H1 (cell line): ENCODE measurements at regions not wholly inside any gene's neighbourhood (a gene's known extent, or its start where the extent isn't known, plus 50 kb on each side); places are given as distances from the start of the nearest gene placed in this dataset.
A peak's percentile ranks its signal among the peaks of the same experiment; 100 is the strongest.

Experiments used
- CTCF ChIA-PET: fragments of 300-600 bp; sonication (Branson Sonifier 250); formaldehyde crosslinking; loops from one replicate; lab custom pipeline; 2021; ENCODE audit not compliant: partially characterized antibody; lab: Charles Lee
- POLR2A ChIA-PET: fragments of 300-600 bp; sonication (Branson Sonifier 250); formaldehyde crosslinking; loops from one replicate; lab custom pipeline; 2021; ENCODE audit warnings: inconsistent platforms; ENCODE audit not compliant: partially characterized antibody; lab: Charles Lee
- DNase-seq, 2 experiments: peaks; one replicate each; pipeline versions ENCODE4 v3.0.0 to v3.0.0-alpha.2; 2010 to 2022; ENCODE audit warnings: low spot score in 2 of 2, low read depth in 1 of 2, mixed read lengths in 1 of 2
- FAIRE-seq: peaks from 2 replicates; lab custom pipeline; 2011; peaks lifted over from hg19 to GRCh38; lab: Jason Lieb, UNC
- H2AFZ ChIP-seq: 2 replicates; pipeline ENCODE4 v1.8.1; 2012; ENCODE audit warnings: low read length, inconsistent platforms
- H2AK5ac ChIP-seq: 2 replicates; pipeline ENCODE4 v1.6.1; 2013; ENCODE audit warnings: low read depth, low read length
- H2BK120ac ChIP-seq: replicated peaks from 2 replicates; pipeline ENCODE3; 2013; ENCODE audit warnings: low read depth, low read length, inconsistent platforms
- H2BK12ac ChIP-seq: 2 replicates; pipeline ENCODE4 v1.6.1; 2013; ENCODE audit warnings: low read depth, low read length
- H2BK15ac ChIP-seq: 2 replicates; pipeline ENCODE4 v1.6.1; 2013; ENCODE audit warnings: low read length
- H2BK20ac ChIP-seq: 2 replicates; pipeline ENCODE4 v1.6.1; 2013; ENCODE audit warnings: low read length
- H2BK5ac ChIP-seq: 2 replicates; pipeline ENCODE4 v1.6.1; 2013; ENCODE audit warnings: low read depth, low read length
- H3K14ac ChIP-seq: 2 replicates; pipeline ENCODE4 v1.6.1; 2013; ENCODE audit warnings: inconsistent platforms; ENCODE audit not compliant: insufficient read length
- H3K18ac ChIP-seq: 2 replicates; pipeline ENCODE4 v1.6.1; 2013; ENCODE audit warnings: low read length; ENCODE audit errors: extremely low read depth
- H3K23ac ChIP-seq: 2 replicates; pipeline ENCODE4 v1.6.1; 2013; ENCODE audit warnings: inconsistent platforms; ENCODE audit not compliant: insufficient read length
- H3K23me2 ChIP-seq: 2 replicates; pipeline ENCODE4 v1.6.1; 2013; ENCODE audit warnings: low read depth, low read length
- H3K27ac ChIP-seq: 2 replicates; pipeline ENCODE4 v1.6.1; 2011; ENCODE audit warnings: low read depth, low read length, inconsistent platforms
- H3K27me3 ChIP-seq, 4 experiments: replicated peaks in 1 of 4; 1 replicate in 1 of 4; 2 replicates in 3 of 4; pipeline versions ENCODE4 v1.6.1 to v1.8.1; 2011 to 2013; ENCODE audit warnings: low read length in 3 of 4, mild to moderate bottlenecking in 3 of 4, inconsistent platforms in 2 of 4, mixed read lengths in 2 of 4, moderate library complexity in 1 of 4; ENCODE audit not compliant: control insufficient read depth in 3 of 4, insufficient read depth in 3 of 4; ENCODE audit errors: extremely low read depth in 1 of 4
- H3K36me3 ChIP-seq, 4 experiments: 2 replicates each; pipeline versions ENCODE4 v1.6.1 to v1.8.1; 2011 to 2013; ENCODE audit warnings: mild to moderate bottlenecking in 4 of 4, low read length in 3 of 4, moderate library complexity in 2 of 4, control low read depth in 1 of 4, inconsistent platforms in 1 of 4; ENCODE audit not compliant: insufficient read depth in 4 of 4, control insufficient read depth in 2 of 4
- H3K4ac ChIP-seq: replicated peaks from 2 replicates; pipeline ENCODE3; 2013; ENCODE audit warnings: low read length, low read depth, mixed read lengths, inconsistent platforms; ENCODE audit not compliant: insufficient read length
- H3K4me1 ChIP-seq, 4 experiments: replicated peaks in 1 of 4; 1 replicate in 1 of 4; 2 replicates in 3 of 4; pipeline versions ENCODE4 v1.6.1 to v1.8.1; 2011 to 2013; ENCODE audit warnings: low read length in 3 of 4, inconsistent platforms in 2 of 4, mixed read lengths in 1 of 4; ENCODE audit not compliant: insufficient read depth in 4 of 4, control insufficient read depth in 3 of 4
- H3K4me2 ChIP-seq, 2 experiments: 2 replicates each; pipeline versions ENCODE4 v1.6.1 to v1.8.1; 2011 to 2013; ENCODE audit warnings: low read depth in 2 of 2, low read length in 2 of 2, control low read depth in 1 of 2, inconsistent platforms in 1 of 2, mild to moderate bottlenecking in 1 of 2; ENCODE audit not compliant: insufficient read depth in 1 of 2
- H3K4me3 ChIP-seq, 4 experiments: fragments of 200-600, 300-600 bp in 1 of 4; sonication (generic), shearing (Covaris generic), sonication (Bioruptor Twin) in 1 of 4; 2 replicates each; pipeline versions ENCODE4 v1.5.1 to v1.8.1; 2011 to 2016; ENCODE audit warnings: low read length in 4 of 4, low read depth in 3 of 4, control low read depth in 2 of 4, inconsistent platforms in 2 of 4, mild to moderate bottlenecking in 2 of 4, mixed read lengths in 1 of 4, moderate library complexity in 1 of 4; ENCODE audit not compliant: insufficient read depth in 2 of 4; ENCODE audit errors: extremely low read depth in 1 of 4
- H3K56ac ChIP-seq: replicated peaks from 2 replicates; pipeline ENCODE3; 2013; ENCODE audit warnings: low read depth, mild to moderate bottlenecking, mixed read lengths, low read length, inconsistent platforms; ENCODE audit not compliant: insufficient read length
- H3K79me1 ChIP-seq: 2 replicates; pipeline ENCODE4 v1.6.1; 2013; ENCODE audit warnings: low read depth, low read length, control low read depth
- H3K79me2 ChIP-seq, 2 experiments: 2 replicates each; pipeline versions ENCODE4 v1.6.1 to v1.8.1; 2012 to 2013; ENCODE audit warnings: low read length in 2 of 2, mild to moderate bottlenecking in 2 of 2, inconsistent platforms in 1 of 2; ENCODE audit not compliant: insufficient read depth in 2 of 2, control insufficient read depth in 1 of 2
- H3K9ac ChIP-seq, 4 experiments: replicated peaks in 1 of 4; 1 replicate in 1 of 4; 2 replicates in 3 of 4; pipeline versions ENCODE4 v1.6.1 to v1.8.1; 2011 to 2013; ENCODE audit warnings: low read depth in 3 of 4, low read length in 3 of 4, control low read depth in 2 of 4, mild to moderate bottlenecking in 2 of 4, moderate library complexity in 2 of 4, inconsistent platforms in 1 of 4; ENCODE audit errors: extremely low read depth in 1 of 4
- H3K9me3 ChIP-seq, 2 experiments: 2 replicates each; pipeline versions ENCODE4 v1.6.1 to v1.8.1; 2012 to 2013; ENCODE audit warnings: mild to moderate bottlenecking in 2 of 2, moderate library complexity in 2 of 2, control low read depth in 1 of 2, inconsistent platforms in 1 of 2, low read depth in 1 of 2, low read length in 1 of 2, mixed read lengths in 1 of 2; ENCODE audit not compliant: insufficient read depth in 2 of 2
- H4K20me1 ChIP-seq, 2 experiments: replicated peaks in 1 of 2; 2 replicates each; pipeline versions ENCODE3 to v1.8.1; 2011 to 2013; ENCODE audit warnings: inconsistent platforms in 2 of 2, low read length in 2 of 2, mild to moderate bottlenecking in 1 of 2; ENCODE audit not compliant: insufficient read depth in 2 of 2, control insufficient read depth in 1 of 2
- H4K5ac ChIP-seq: 2 replicates; pipeline ENCODE4 v1.6.1; 2013; ENCODE audit warnings: low read length, low read depth, mixed read lengths, inconsistent platforms; ENCODE audit not compliant: insufficient read length
- H4K8ac ChIP-seq: 2 replicates; pipeline ENCODE4 v1.8.0; 2013; ENCODE audit warnings: mild to moderate bottlenecking, moderate library complexity, low read length, inconsistent platforms; ENCODE audit not compliant: insufficient read depth; ENCODE audit errors: extremely low read depth
- H4K91ac ChIP-seq: replicated peaks from 2 replicates; pipeline ENCODE3; 2013; ENCODE audit warnings: low read length, mixed read lengths, inconsistent platforms; ENCODE audit not compliant: insufficient read length
- CREB1 ChIP-seq: IDR thresholded peaks from 2 replicates; pipeline ENCODE4 v1.6.1; 2012; ENCODE audit warnings: inconsistent platforms
- CTCF ChIP-seq, 3 experiments: IDR thresholded peaks; 1 replicate in 2 of 3; 2 replicates in 1 of 3; pipeline versions ENCODE4 v1.5.1 to v1.6.1; 2011; ENCODE audit warnings: low read length in 3 of 3, mild to moderate bottlenecking in 3 of 3, inconsistent platforms in 2 of 3, low read depth in 1 of 3, moderate library complexity in 1 of 3; ENCODE audit not compliant: insufficient read depth in 1 of 3; ENCODE audit errors: control extremely low read depth in 1 of 3
- FOSL1 ChIP-seq: IDR thresholded peaks from 2 replicates; pipeline ENCODE4 v1.6.1; 2011; ENCODE audit warnings: mild to moderate bottlenecking, low read depth, low read length, moderate library complexity; ENCODE audit not compliant: insufficient read depth
- KDM5A ChIP-seq: fragments of 200-600 bp; IDR thresholded peaks from 2 replicates; pipeline ENCODE4 v1.7.1; 2012; ENCODE audit warnings: mild to moderate bottlenecking, low read length, inconsistent platforms, mixed read lengths
- MAFK ChIP-seq: IDR thresholded peaks from 2 replicates; pipeline ENCODE4 v1.6.1; 2012; ENCODE audit warnings: low read depth, mild to moderate bottlenecking, improper control_type of control experiment, low read length
- PHF8 ChIP-seq: fragments of 200-600 bp; sonication (generic); conservative IDR thresholded peaks from 2 replicates; pipeline ENCODE4 v1.7.1; 2012; ENCODE audit warnings: low read depth, mild to moderate bottlenecking, inconsistent platforms, low read length, moderate library complexity
- RAD21 ChIP-seq, 2 experiments: IDR thresholded peaks in 1 of 2; conservative IDR thresholded peaks in 1 of 2; 2 replicates each; pipeline ENCODE4 v1.6.1; 2011; ENCODE audit warnings: low read depth in 2 of 2, low read length in 2 of 2, improper control_type of control experiment in 1 of 2, inconsistent platforms in 1 of 2, mild to moderate bottlenecking in 1 of 2, moderate library complexity in 1 of 2
- SAP30 ChIP-seq: fragments of 300-600 bp; sonication (generic); IDR thresholded peaks from 2 replicates; pipeline ENCODE4 v1.7.1; 2012; ENCODE audit warnings: low read length, moderate library complexity, mild to moderate bottlenecking, inconsistent platforms; ENCODE audit not compliant: insufficient read depth, insufficient replicate concordance
- SP2 ChIP-seq: IDR thresholded peaks from 2 replicates; pipeline ENCODE4 v1.6.1; 2012; ENCODE audit warnings: mild to moderate bottlenecking, low read length, inconsistent platforms
- YY1 ChIP-seq: IDR thresholded peaks from 2 replicates; pipeline ENCODE4 v1.6.1; 2011; ENCODE audit warnings: low read depth, mild to moderate bottlenecking, low read length
- WGBS, 2 experiments: shearing (Covaris generic) in 1 of 2; methylation state at CpG; one replicate each; pipeline versions ENCODE4 v1.1.6 to v1.1.7; 2013 to 2015; ENCODE audit warnings: low lambda C conversion rate in 2 of 2, mixed read lengths in 2 of 2, inconsistent platforms in 1 of 2, low coverage in 1 of 2, missing lambda C conversion rate in 1 of 2; ENCODE audit not compliant: insufficient replicate concordance in 2 of 2, insufficient coverage in 1 of 2, insufficient read length in 1 of 2; ENCODE audit errors: extremely low coverage in 1 of 2, missing lambda C conversion rate in 1 of 2; 5-methylcytosine and 5-hydroxymethylcytosine counted together

- Histone ChIP-seq H3K4ac (no peak overlapping the region), H3K23me2 (no peaks in the 10 kb centered on the region), H3K36me3 (no peaks in the 10 kb centered on the region), H3K9ac (no peak overlapping the region), H3K4me1 (no peaks in the 10 kb centered on the region), H2BK12ac (no peak overlapping the region), H3K79me2 (no peaks in the 10 kb centered on the region), H3K23ac (no peak overlapping the region), H3K27ac (no peak overlapping the region), H3K9me3 (no peaks in the 10 kb centered on the region), H2BK5ac (no peak overlapping the region), H3K4me3 (no peak overlapping the region), H3K79me1 (no peaks in the 10 kb centered on the region), H3K56ac (no peak overlapping the region), H4K5ac (no peak overlapping the region), H3K14ac (no peak overlapping the region), H4K8ac (no peak overlapping the region), H3K4me2 (no peak overlapping the region), H3K27me3 (no peaks in the 10 kb centered on the region), H4K91ac (no peak overlapping the region), H2BK15ac (no peak overlapping the region), H2BK120ac (no peak overlapping the region), H3K18ac (no peak overlapping the region), H2BK20ac (no peak overlapping the region), H4K20me1 (no peaks in the 10 kb centered on the region), H2AFZ (no peak overlapping the region), H2AK5ac (no peak overlapping the region)
- FAIRE-seq (no peak), DNase-seq (no peak)
- CTCF ChIA-PET = interaction anchor here (0.7 to 1.3 kb wide), 2 partner anchors 24 to 188 kb away, joined by 3 read pairs; no protein-coding TSS in a partner anchor
- POLR2A ChIA-PET = interaction anchor here (1.1 kb wide), 1 partner anchor 12 kb away, joined by 3 read pairs; no protein-coding TSS in a partner anchor
- 86% methylated on average over 9 of the region's 9 CpGs; no CpG with 5 or more reads in 1 of the 2 experiments for WGBS, 2 experiments
- TF ChIP-seq CTCF (IDR thresholded peaks at IDR 0.05; ENCODE audit: control extremely low read depth in 1 of 3, insufficient read depth in 1 of 3, low read depth in 1 of 3, low read length in 3 of 3) (peak in 1 of 3 experiments; percentile 3; a peak in 1 of 4 replicates), PHF8 (no peak), SAP30 (no peak), YY1 (no peak), CREB1 (no peak), RAD21 (IDR thresholded peaks at IDR 0.05 in 1 of 2, conservative IDR thresholded peaks at IDR 0.05 in 1 of 2; ENCODE audit: low read depth in 2 of 2, low read length in 2 of 2) (peak; percentile 48 to 58), SP2 (no peak), KDM5A (no peak), MAFK (no peak), FOSL1 (no peak)
Observed at GRCh38 chr3:4083225-4084015, 219.7 kb upstream of the SETMAR start.
